Neural crest cell (in vitro differentiated cells): ENCODE measurements at regions not wholly inside any gene's neighbourhood (a gene's known extent, or its start where the extent isn't known, plus 50 kb on each side); places are given as distances from the start of the nearest gene placed in this dataset.

Experiments
- DNase-seq: peaks from one replicate; pipeline ENCODE4 v3.0.0; 2021; ENCODE audit warnings: low read depth, mixed read lengths, low spot score
- H3K27ac Mint-ChIP-seq: one replicate; pipeline ENCODE4 v1.8.0; 2021; ENCODE audit warnings: mild to moderate bottlenecking, mixed read lengths; ENCODE audit not compliant: unreplicated experiment
- H3K27me3 Mint-ChIP-seq: 2 replicates; pipeline ENCODE4 v1.8.0; 2021; ENCODE audit warnings: low read depth, mild to moderate bottlenecking, mixed read lengths
- H3K36me3 Mint-ChIP-seq: 2 replicates; pipeline ENCODE4 v1.8.0; 2021; ENCODE audit warnings: low read depth, mild to moderate bottlenecking, mixed read lengths
- H3K4me1 Mint-ChIP-seq: 2 replicates; pipeline ENCODE4 v1.8.0; 2021; ENCODE audit warnings: mixed read lengths
- H3K4me3 Mint-ChIP-seq: one replicate; pipeline ENCODE4 v1.8.0; 2021; ENCODE audit warnings: mild to moderate bottlenecking, mixed read lengths
- H3K9me3 Mint-ChIP-seq: 2 replicates; pipeline ENCODE4 v1.8.0; 2021; ENCODE audit warnings: mixed read lengths
- TF ChIP-seq, protein P1 (sequence below): fragments of 200-600 bp; sonication (generic); conservative IDR thresholded peaks from 2 replicates; pipeline ENCODE4 v1.5.0; 2021; ENCODE audit warnings: antibody characterized with exemption, mild to moderate bottlenecking

DNA sequence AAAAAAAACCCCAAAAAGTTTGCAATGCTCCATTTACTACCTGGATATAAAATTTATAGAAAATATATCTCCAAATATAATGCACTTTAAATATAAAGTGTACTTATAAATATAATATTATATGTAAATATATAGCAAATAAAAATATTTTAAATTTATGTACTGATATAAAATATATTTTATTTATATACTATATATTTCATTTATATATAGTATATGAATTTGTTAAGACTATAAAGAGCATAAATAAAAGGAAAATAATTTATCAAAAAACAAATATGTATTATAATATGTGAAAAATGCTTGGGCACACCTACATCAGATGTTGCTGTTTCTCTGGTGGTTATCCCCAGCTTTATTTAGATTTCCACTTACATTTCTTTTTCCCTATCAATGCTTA lies 71.0 kb upstream of the ZBTB18 start:
- TF ChIP-seq, protein P1, sequence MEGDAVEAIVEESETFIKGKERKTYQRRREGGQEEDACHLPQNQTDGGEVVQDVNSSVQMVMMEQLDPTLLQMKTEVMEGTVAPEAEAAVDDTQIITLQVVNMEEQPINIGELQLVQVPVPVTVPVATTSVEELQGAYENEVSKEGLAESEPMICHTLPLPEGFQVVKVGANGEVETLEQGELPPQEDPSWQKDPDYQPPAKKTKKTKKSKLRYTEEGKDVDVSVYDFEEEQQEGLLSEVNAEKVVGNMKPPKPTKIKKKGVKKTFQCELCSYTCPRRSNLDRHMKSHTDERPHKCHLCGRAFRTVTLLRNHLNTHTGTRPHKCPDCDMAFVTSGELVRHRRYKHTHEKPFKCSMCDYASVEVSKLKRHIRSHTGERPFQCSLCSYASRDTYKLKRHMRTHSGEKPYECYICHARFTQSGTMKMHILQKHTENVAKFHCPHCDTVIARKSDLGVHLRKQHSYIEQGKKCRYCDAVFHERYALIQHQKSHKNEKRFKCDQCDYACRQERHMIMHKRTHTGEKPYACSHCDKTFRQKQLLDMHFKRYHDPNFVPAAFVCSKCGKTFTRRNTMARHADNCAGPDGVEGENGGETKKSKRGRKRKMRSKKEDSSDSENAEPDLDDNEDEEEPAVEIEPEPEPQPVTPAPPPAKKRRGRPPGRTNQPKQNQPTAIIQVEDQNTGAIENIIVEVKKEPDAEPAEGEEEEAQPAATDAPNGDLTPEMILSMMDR = no peak
- H3K36me3 Mint-ChIP-seq = no peaks in the 10 kb centered on the region
- H3K4me3 Mint-ChIP-seq = no peak overlapping the region
- no peak overlapping the region for H3K27ac Mint-ChIP-seq
- no peaks in the 10 kb centered on the region for H3K27me3 Mint-ChIP-seq
- DNase-seq = no peak
- H3K9me3 Mint-ChIP-seq = peaks cover 3% of the 10 kb centered on the region
- no peaks in the 10 kb centered on the region for H3K4me1 Mint-ChIP-seq

DNA sequence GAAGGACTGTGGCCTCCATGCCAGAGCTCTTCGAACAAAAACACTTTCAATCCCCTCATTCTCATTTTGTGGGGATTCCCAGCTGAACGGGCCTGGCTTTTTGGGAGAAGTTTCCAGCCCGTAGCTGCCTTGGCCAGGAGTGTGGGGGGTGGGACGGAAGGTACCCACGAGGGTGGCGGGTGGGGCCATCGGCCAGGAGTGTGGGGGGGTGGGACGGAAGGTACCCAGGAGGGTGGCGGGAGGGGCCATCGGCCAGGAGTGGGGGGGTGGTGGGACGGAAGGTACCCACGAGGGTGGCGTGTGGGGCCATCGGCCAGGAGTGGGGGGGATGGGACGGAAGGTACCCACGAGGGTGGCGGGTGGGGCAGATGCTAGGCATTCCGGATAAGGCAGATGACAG lies 71.7 kb upstream of the ZBTB18 start:
- Mint-ChIP-seq H3K27me3 (no peaks in the 10 kb centered on the region), H3K4me1 (no peaks in the 10 kb centered on the region), H3K36me3 (no peaks in the 10 kb centered on the region), H3K4me3 (no peak overlapping the region), H3K27ac (no peak overlapping the region), H3K9me3 (peaks cover 3% of the 10 kb centered on the region)
- DNase-seq = no peak
- TF ChIP-seq, protein P1 = no peak

DNA sequence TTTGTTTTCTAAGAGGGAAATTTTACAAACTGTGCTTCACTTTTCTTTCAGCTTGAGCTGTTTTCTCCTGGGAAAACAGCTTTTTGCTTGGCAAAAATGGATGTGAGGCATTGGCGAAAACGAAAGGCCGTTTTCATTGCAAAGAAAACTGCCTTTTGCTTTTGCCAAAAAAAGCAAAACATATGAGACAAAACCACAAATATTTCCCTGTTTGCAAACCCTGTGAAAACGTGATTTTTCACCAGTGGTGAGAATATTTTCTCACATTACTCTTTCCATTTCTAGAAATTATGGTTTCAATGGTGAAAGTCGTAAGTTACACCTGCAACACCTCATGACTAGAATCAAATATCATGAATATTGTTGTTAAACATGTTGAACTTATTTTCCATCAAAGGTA lies 74.0 kb upstream of the ZBTB18 start:
- TF ChIP-seq, protein P1 = no peak
- H3K36me3 Mint-ChIP-seq = no peaks in the 10 kb centered on the region
- no peak for DNase-seq

DNA sequence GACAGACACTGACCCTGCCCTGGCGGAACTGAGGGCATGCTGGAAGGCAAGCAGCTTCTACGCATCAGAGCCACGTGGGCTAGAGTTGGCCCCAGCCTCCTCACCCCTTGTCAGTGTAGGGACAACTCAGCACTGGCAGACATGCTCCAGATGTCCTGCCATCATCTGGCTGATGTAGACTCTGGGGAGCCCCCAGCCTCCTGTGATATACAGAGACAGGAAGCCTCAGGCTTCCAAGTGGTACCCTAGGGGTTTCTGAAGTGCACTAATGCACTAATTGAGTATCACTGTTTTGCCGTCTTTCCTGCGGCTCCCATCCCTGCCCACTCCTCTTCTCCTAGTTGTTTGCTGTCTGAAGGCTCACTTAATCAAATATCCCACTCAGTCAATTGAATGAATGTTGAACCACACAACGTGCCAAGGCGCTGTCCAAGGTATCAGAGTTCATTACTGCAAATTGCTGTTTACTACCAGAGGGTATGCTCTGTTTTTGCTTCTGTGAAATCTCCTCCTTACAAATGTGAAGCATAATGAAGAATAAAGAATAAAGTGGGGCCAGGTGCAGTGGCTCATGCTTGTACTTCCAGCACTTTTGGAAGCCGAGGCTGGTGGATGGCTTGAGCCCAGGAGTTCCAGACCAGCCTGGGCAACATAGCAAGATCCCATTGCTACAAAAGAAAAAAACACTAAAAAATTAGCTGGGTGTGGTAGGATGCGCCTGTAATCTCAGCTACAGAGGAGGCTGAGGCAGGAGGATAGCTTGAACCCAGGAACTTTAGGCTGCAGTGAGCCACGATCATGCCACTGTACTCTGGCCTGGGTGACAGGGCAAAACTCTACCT lies 76.4 kb upstream of the ZBTB18 start:
- DNase-seq = no peak
- Mint-ChIP-seq H3K27me3 (no peaks in the 10 kb centered on the region), H3K27ac (no peak overlapping the region), H3K4me3 (no peak overlapping the region), H3K4me1 (peaks cover 8% of the 10 kb centered on the region), H3K9me3 (no peaks in the 10 kb centered on the region), H3K36me3 (no peaks in the 10 kb centered on the region)
- TF ChIP-seq, protein P1 = no peak

More for the DNA sequence above, 74.0 kb upstream of the ZBTB18 start:
- Mint-ChIP-seq H3K9me3 (peaks cover 3% of the 10 kb centered on the region), H3K4me1 (no peaks in the 10 kb centered on the region), H3K27me3 (no peaks in the 10 kb centered on the region), H3K27ac (no peak overlapping the region), H3K4me3 (no peak overlapping the region)

DNA sequence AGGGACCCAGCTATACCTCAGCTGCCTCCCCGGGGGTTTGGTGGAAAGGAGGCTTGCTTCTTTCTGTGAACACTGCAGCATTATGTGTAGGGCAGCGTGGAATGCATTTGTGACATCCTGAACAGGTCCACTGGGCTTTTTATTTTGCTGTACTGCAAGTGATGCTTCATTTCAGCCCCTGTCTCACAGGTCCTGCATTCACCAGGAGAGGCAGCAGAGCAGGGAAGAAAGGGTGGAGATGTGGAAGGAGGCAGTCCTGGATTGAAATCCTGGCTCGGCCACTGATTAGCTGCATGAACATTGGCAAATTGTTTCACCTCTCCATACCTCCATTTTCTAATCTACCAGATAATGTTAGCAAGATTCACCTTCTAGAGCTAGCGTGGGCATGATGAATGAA lies 77.9 kb upstream of the ZBTB18 start:
- Mint-ChIP-seq H3K4me1 (peaks cover 23% of the 10 kb centered on the region), H3K9me3 (no peaks in the 10 kb centered on the region), H3K4me3 (no peak overlapping the region), H3K27ac (no peak overlapping the region), H3K27me3 (no peaks in the 10 kb centered on the region), H3K36me3 (no peaks in the 10 kb centered on the region)
- TF ChIP-seq, protein P1 = no peak
- no peak for DNase-seq
